ENCODE measurements at regions not wholly inside any gene's neighbourhood (a gene's known extent, or its start where the extent isn't known, plus 50 kb on each side); places are given as distances from the start of the nearest gene placed in this dataset.

- H3K79me2 ChIP-seq (ENCODE audit: insufficient read depth, low read length), result no peaks in the 10 kb centered on the region
- in situ Hi-C loops (cut with HindIII; ENCODE audit: extremely low pct_ligation_motif_present, low pct_unique_long_range_greater_than_20kb) (no loop called here), intact Hi-C loops (cut with micrococcal nuclease; ENCODE audit: unreplicated experiment) (no loop called here)
- H2AFZ ChIP-seq (ENCODE audit: low read length), result no peak overlapping the region
- H3K4me3 ChIP-seq (replicated peaks in 1 of 3; ENCODE audit: insufficient read depth in 1 of 3, low read depth in 2 of 3, low read length in 3 of 3), result no peak overlapping the region
- H4K20me1 ChIP-seq (ENCODE audit: insufficient read depth, low read length), result no peaks in the 10 kb centered on the region
- FAIRE-seq, result no peak
- no peak overlapping the region for H3K27ac ChIP-seq (ENCODE audit: extremely low read length, insufficient read depth, low read length)
- H3K4me2 ChIP-seq (ENCODE audit: low read depth, low read length), result no peak overlapping the region
- H3K36me3 ChIP-seq (replicated peaks in 1 of 2; ENCODE audit: control insufficient read depth in 1 of 2, insufficient read depth in 2 of 2, low read length in 2 of 2), result no peaks in the 10 kb centered on the region
- no TSS peak for BruUV-seq (replicated peaks)
- H3K27me3 ChIP-seq (ENCODE audit: control insufficient read depth in 1 of 2, insufficient read depth in 2 of 2, low read length in 2 of 2), result no peaks in the 10 kb centered on the region
- WGBS (ENCODE audit: low lambda C conversion rate), result 76% methylated on average over 7 of the region's 7 CpGs
- ATAC-seq, result no peak
- no peak overlapping the region for H3K9ac ChIP-seq (ENCODE audit: insufficient read depth, low read depth, low read length)
- ChIA-PET POLR2A (no interaction called here), CTCF (ENCODE audit: low intra/inter-chr PET ratio, low total read pairs) (no interaction called here)
- H3K9me3 ChIP-seq (ENCODE audit: low read length), result no peaks in the 10 kb centered on the region
- H3K4me1 ChIP-seq (ENCODE audit: insufficient read depth, low read length), result peaks cover 29% of the 10 kb centered on the region
- DNase-seq (ENCODE audit: low spot score), result no peak
- TF ChIP-seq ZFP41 (CRISPR knock-in tag; IDR thresholded peaks at IDR 0.05; ENCODE audit: borderline replicate concordance) (no peak), TCF7L2 (IDR thresholded peaks at IDR 0.05; ENCODE audit: low read depth, low read length) (no peak), HDAC1 (CRISPR knock-in tag; IDR thresholded peaks at IDR 0.05) (no peak), NFAT5 (CRISPR knock-in tag; IDR thresholded peaks at IDR 0.05) (no peak), NFE2L1 (CRISPR knock-in tag; IDR thresholded peaks at IDR 0.05; ENCODE audit: borderline replicate concordance) (no peak), RBM39 (IDR thresholded peaks at IDR 0.05; ENCODE audit: low read depth, low read length, poor library complexity, severe bottlenecking) (no peak), ZNF263 (CRISPR knock-in tag; IDR thresholded peaks at IDR 0.05) (no peak), ZSCAN31 (CRISPR knock-in tag; IDR thresholded peaks at IDR 0.05; ENCODE audit: low read depth) (no peak), ZNF841 (CRISPR knock-in tag; IDR thresholded peaks at IDR 0.05; ENCODE audit: borderline replicate concordance) (no peak)
- TF ChIP-seq, protein P1, sequence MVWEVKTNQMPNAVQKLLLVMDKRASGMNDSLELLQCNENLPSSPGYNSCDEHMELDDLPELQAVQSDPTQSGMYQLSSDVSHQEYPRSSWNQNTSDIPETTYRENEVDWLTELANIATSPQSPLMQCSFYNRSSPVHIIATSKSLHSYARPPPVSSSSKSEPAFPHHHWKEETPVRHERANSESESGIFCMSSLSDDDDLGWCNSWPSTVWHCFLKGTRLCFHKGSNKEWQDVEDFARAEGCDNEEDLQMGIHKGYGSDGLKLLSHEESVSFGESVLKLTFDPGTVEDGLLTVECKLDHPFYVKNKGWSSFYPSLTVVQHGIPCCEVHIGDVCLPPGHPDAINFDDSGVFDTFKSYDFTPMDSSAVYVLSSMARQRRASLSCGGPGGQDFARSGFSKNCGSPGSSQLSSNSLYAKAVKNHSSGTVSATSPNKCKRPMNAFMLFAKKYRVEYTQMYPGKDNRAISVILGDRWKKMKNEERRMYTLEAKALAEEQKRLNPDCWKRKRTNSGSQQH (CRISPR knock-in tag; IDR thresholded peaks at IDR 0.05; ENCODE audit: low read depth), result no peak
These were observed 444.9 kb upstream of the THBS1 start for GRCh38 chr15:39135989-39136388.
